Stimulated activated naive CD8-positive, alpha-beta T cell treated with anti-CD3 and anti-CD28 coated beads, Interleukin-15, Interleukin-2, amounts not matched to agents 100 ng/mL and 50 ng/mL, for 24 hours (primary cell): ENCODE measurements at regions not wholly inside any gene's neighbourhood (a gene's known extent, or its start where the extent isn't known, plus 50 kb on each side); places are given as distances from the start of the nearest gene placed in this dataset.

Source experiments
- H3K27ac Mint-ChIP-seq: one replicate; pipeline ENCODE4 v1.8.0; 2021; ENCODE audit warnings: mild to moderate bottlenecking, mixed read lengths
- H3K27me3 Mint-ChIP-seq: one replicate; pipeline ENCODE4 v1.8.0; 2021; ENCODE audit warnings: mixed read lengths
- H3K36me3 Mint-ChIP-seq: one replicate; pipeline ENCODE4 v1.8.0; 2021; ENCODE audit warnings: low read depth, mixed read lengths
- H3K4me1 Mint-ChIP-seq: one replicate; pipeline ENCODE4 v1.8.0; 2021; ENCODE audit warnings: low read depth, mixed read lengths
- H3K4me3 Mint-ChIP-seq: one replicate; pipeline ENCODE4 v1.8.0; 2021; ENCODE audit warnings: mild to moderate bottlenecking, mixed read lengths
- H3K9me3 Mint-ChIP-seq: one replicate; pipeline ENCODE4 v1.8.0; 2021; ENCODE audit warnings: mixed read lengths

GRCh38 chr4:157634057-157634456, 413.5 kb downstream of the GRIA2 start:
- Mint-ChIP-seq H3K36me3 (peaks cover 4% of the 10 kb centered on the region), H3K9me3 (no peaks in the 10 kb centered on the region), H3K4me1 (no peaks in the 10 kb centered on the region), H3K27me3 (no peaks in the 10 kb centered on the region), H3K27ac (no peak overlapping the region), H3K4me3 (no peak overlapping the region)

- Mint-ChIP-seq H3K4me1 (no peaks in the 10 kb centered on the region), H3K9me3 (peaks cover 5% of the 10 kb centered on the region), H3K36me3 (no peaks in the 10 kb centered on the region), H3K4me3 (no peak overlapping the region), H3K27me3 (no peaks in the 10 kb centered on the region), H3K27ac (no peak overlapping the region)
These were observed 396.4 kb downstream of the GRIA2 start for GRCh38 chr4:157616741-157617472.

- Mint-ChIP-seq H3K9me3 (no peaks in the 10 kb centered on the region), H3K4me3 (no peak overlapping the region), H3K27me3 (no peaks in the 10 kb centered on the region), H3K4me1 (no peaks in the 10 kb centered on the region), H3K27ac (no peak overlapping the region), H3K36me3 (no peaks in the 10 kb centered on the region)
These were observed 387.5 kb downstream of the GRIA2 start for GRCh38 chr4:157607996-157608395.

- Mint-ChIP-seq H3K4me3 (no peak overlapping the region), H3K27me3 (no peaks in the 10 kb centered on the region), H3K27ac (no peak overlapping the region), H3K36me3 (no peaks in the 10 kb centered on the region), H3K9me3 (peaks cover 4% of the 10 kb centered on the region), H3K4me1 (no peaks in the 10 kb centered on the region)
These were observed 380.1 kb downstream of the GRIA2 start for GRCh38 chr4:157600583-157600982.

GRCh38 chr4:157591245-157591644, 370.7 kb downstream of the GRIA2 start:
- Mint-ChIP-seq H3K27me3 (no peaks in the 10 kb centered on the region), H3K36me3 (no peaks in the 10 kb centered on the region), H3K4me1 (no peaks in the 10 kb centered on the region), H3K27ac (no peak overlapping the region), H3K9me3 (no peaks in the 10 kb centered on the region), H3K4me3 (no peak overlapping the region)

GRCh38 chr4:157590679-157591078, 370.2 kb downstream of the GRIA2 start:
- no peak overlapping the region for H3K27ac Mint-ChIP-seq
- H3K4me1 Mint-ChIP-seq: no peaks in the 10 kb centered on the region
- H3K36me3 Mint-ChIP-seq: no peaks in the 10 kb centered on the region
- no peak overlapping the region for H3K4me3 Mint-ChIP-seq
- no peaks in the 10 kb centered on the region for H3K27me3 Mint-ChIP-seq
- H3K9me3 Mint-ChIP-seq: no peaks in the 10 kb centered on the region

- no peak overlapping the region for H3K27ac Mint-ChIP-seq
- no peaks in the 10 kb centered on the region for H3K36me3 Mint-ChIP-seq
- no peaks in the 10 kb centered on the region for H3K9me3 Mint-ChIP-seq
- no peaks in the 10 kb centered on the region for H3K4me1 Mint-ChIP-seq
- no peaks in the 10 kb centered on the region for H3K27me3 Mint-ChIP-seq
- H3K4me3 Mint-ChIP-seq: no peak overlapping the region
These were observed 367.3 kb downstream of the GRIA2 start for GRCh38 chr4:157587681-157588423.

GRCh38 chr4:157582141-157582540, 361.6 kb downstream of the GRIA2 start:
- H3K4me3 Mint-ChIP-seq: no peak overlapping the region
- H3K27ac Mint-ChIP-seq: no peak overlapping the region
- H3K4me1 Mint-ChIP-seq: no peaks in the 10 kb centered on the region
- H3K36me3 Mint-ChIP-seq: no peaks in the 10 kb centered on the region
- H3K27me3 Mint-ChIP-seq: no peaks in the 10 kb centered on the region
- H3K9me3 Mint-ChIP-seq: peaks cover 3% of the 10 kb centered on the region

GRCh38 chr4:157576671-157577217, 356.2 kb downstream of the GRIA2 start:
- H3K27ac Mint-ChIP-seq: no peak overlapping the region
- H3K36me3 Mint-ChIP-seq: no peaks in the 10 kb centered on the region
- H3K4me1 Mint-ChIP-seq: no peaks in the 10 kb centered on the region
- no peaks in the 10 kb centered on the region for H3K27me3 Mint-ChIP-seq
- H3K4me3 Mint-ChIP-seq: no peak overlapping the region
- H3K9me3 Mint-ChIP-seq: peaks cover 3% of the 10 kb centered on the region

- no peaks in the 10 kb centered on the region for H3K4me1 Mint-ChIP-seq
- H3K36me3 Mint-ChIP-seq: no peaks in the 10 kb centered on the region
- H3K27me3 Mint-ChIP-seq: no peaks in the 10 kb centered on the region
- H3K27ac Mint-ChIP-seq: no peak overlapping the region
- no peak overlapping the region for H3K4me3 Mint-ChIP-seq
- H3K9me3 Mint-ChIP-seq: peaks cover 2% of the 10 kb centered on the region
These were observed 354.8 kb downstream of the GRIA2 start for GRCh38 chr4:157575339-157575738.

- Mint-ChIP-seq H3K4me1 (no peaks in the 10 kb centered on the region), H3K4me3 (no peak overlapping the region), H3K9me3 (no peaks in the 10 kb centered on the region), H3K27me3 (no peaks in the 10 kb centered on the region), H3K36me3 (no peaks in the 10 kb centered on the region), H3K27ac (no peak overlapping the region)
These were observed 354.1 kb downstream of the GRIA2 start for GRCh38 chr4:157574606-157575005.

- H3K4me3 Mint-ChIP-seq: no peak overlapping the region
- no peaks in the 10 kb centered on the region for H3K4me1 Mint-ChIP-seq
- H3K9me3 Mint-ChIP-seq: no peaks in the 10 kb centered on the region
- H3K27me3 Mint-ChIP-seq: no peaks in the 10 kb centered on the region
- H3K36me3 Mint-ChIP-seq: no peaks in the 10 kb centered on the region
- no peak overlapping the region for H3K27ac Mint-ChIP-seq
These were observed 352.4 kb downstream of the GRIA2 start for GRCh38 chr4:157572951-157573350.

- Mint-ChIP-seq H3K4me1 (no peaks in the 10 kb centered on the region), H3K27ac (no peak overlapping the region), H3K27me3 (no peaks in the 10 kb centered on the region), H3K36me3 (no peaks in the 10 kb centered on the region), H3K4me3 (no peak overlapping the region), H3K9me3 (no peaks in the 10 kb centered on the region)
These were observed 351.8 kb downstream of the GRIA2 start for GRCh38 chr4:157572284-157572683.

GRCh38 chr4:157564771-157565170, 344.2 kb downstream of the GRIA2 start:
- Mint-ChIP-seq H3K36me3 (no peaks in the 10 kb centered on the region), H3K9me3 (no peaks in the 10 kb centered on the region), H3K4me3 (no peak overlapping the region), H3K27me3 (no peaks in the 10 kb centered on the region), H3K27ac (no peak overlapping the region), H3K4me1 (no peaks in the 10 kb centered on the region)

- Mint-ChIP-seq H3K9me3 (no peaks in the 10 kb centered on the region), H3K27me3 (no peaks in the 10 kb centered on the region), H3K27ac (no peak overlapping the region), H3K4me1 (no peaks in the 10 kb centered on the region), H3K4me3 (no peak overlapping the region), H3K36me3 (no peaks in the 10 kb centered on the region)
These were observed 343.7 kb downstream of the GRIA2 start for GRCh38 chr4:157564218-157564617.
